ENCODE measurements at regions not wholly inside any gene's neighbourhood (a gene's known extent, or its start where the extent isn't known, plus 50 kb on each side); places are given as distances from the start of the nearest gene placed in this dataset.

- no peak overlapping the region for H3K4me3 Mint-ChIP-seq
- DNase-seq = no peak
- no peak overlapping the region for H3K4me3 ChIP-seq (ENCODE audit: low read length)
- intact Hi-C loops (cut with DNase I, micrococcal nuclease) = no loop called here
- ATAC-seq (ENCODE audit: poor library complexity) = no peak
- H3K4me1 Mint-ChIP-seq (ENCODE audit: low read depth) = no peaks in the 10 kb centered on the region
- no peak for TF ChIP-seq CTCF (IDR thresholded peaks at IDR 0.05)
- CTCF ChIA-PET = no interaction called here
- H3K9me3 ChIP-seq (ENCODE audit: control insufficient read depth in 1 of 2, insufficient read depth in 1 of 2, low read length in 2 of 2) = no peaks in the 10 kb centered on the region
- no peaks in the 10 kb centered on the region for H3K36me3 ChIP-seq (ENCODE audit: insufficient read depth, low read length)
- POLR2A ChIA-PET = no interaction called here
- H3K27ac Mint-ChIP-seq = no peak overlapping the region
- no peaks in the 10 kb centered on the region for H3K9me3 Mint-ChIP-seq
- no peaks in the 10 kb centered on the region for H3K27me3 ChIP-seq (ENCODE audit: control insufficient read depth in 1 of 2, insufficient read depth in 2 of 2, low read length in 2 of 2)
- no peaks in the 10 kb centered on the region for H3K4me1 ChIP-seq (ENCODE audit: insufficient read depth, low read length)
- no peaks in the 10 kb centered on the region for H3K27me3 Mint-ChIP-seq
- H3K36me3 Mint-ChIP-seq (ENCODE audit: low read depth) = no peaks in the 10 kb centered on the region
- H3K27ac ChIP-seq (ENCODE audit: low read depth in 1 of 2, low read length in 2 of 2) = no peak overlapping the region
These were observed 149.9 kb downstream of the ISOC1 start for GRCh38 chr5:129244478-129244877.

- H3K4me3 ChIP-seq (ENCODE audit: low read length) = no peak overlapping the region
- ChIA-PET POLR2A (no interaction called here), CTCF (no interaction called here)
- Mint-ChIP-seq H3K27ac (no peak overlapping the region), H3K36me3 (ENCODE audit: low read depth) (no peaks in the 10 kb centered on the region), H3K4me1 (ENCODE audit: low read depth) (no peaks in the 10 kb centered on the region), H3K4me3 (no peak overlapping the region), H3K27me3 (no peaks in the 10 kb centered on the region), H3K9me3 (no peaks in the 10 kb centered on the region)
- no peak overlapping the region for H3K27ac ChIP-seq (ENCODE audit: low read depth in 1 of 2, low read length in 2 of 2)
- H3K36me3 ChIP-seq (ENCODE audit: insufficient read depth, low read length) = no peaks in the 10 kb centered on the region
- intact Hi-C loops (cut with DNase I, micrococcal nuclease) = no loop called here
- ATAC-seq (ENCODE audit: poor library complexity) (no peak), DNase-seq (no peak)
- H3K4me1 ChIP-seq (ENCODE audit: insufficient read depth, low read length) = no peaks in the 10 kb centered on the region
- no peaks in the 10 kb centered on the region for H3K9me3 ChIP-seq (ENCODE audit: control insufficient read depth in 1 of 2, insufficient read depth in 1 of 2, low read length in 2 of 2)
- TF ChIP-seq CTCF (IDR thresholded peaks at IDR 0.05) = no peak
- no peaks in the 10 kb centered on the region for H3K27me3 ChIP-seq (ENCODE audit: control insufficient read depth in 1 of 2, insufficient read depth in 2 of 2, low read length in 2 of 2)
These were observed 150.9 kb downstream of the ISOC1 start for GRCh38 chr5:129245489-129245888.

GRCh38 chr5:129246088-129246487 is 151.5 kb downstream of the ISOC1 start:
- H3K27me3 Mint-ChIP-seq = no peaks in the 10 kb centered on the region
- no peaks in the 10 kb centered on the region for H3K36me3 ChIP-seq (ENCODE audit: insufficient read depth, low read length)
- H3K4me1 ChIP-seq (ENCODE audit: insufficient read depth, low read length) = no peaks in the 10 kb centered on the region
- ChIA-PET CTCF (no interaction called here), POLR2A (no interaction called here)
- H3K36me3 Mint-ChIP-seq (ENCODE audit: low read depth) = no peaks in the 10 kb centered on the region
- ATAC-seq (ENCODE audit: poor library complexity) (no peak), DNase-seq (no peak)
- H3K4me3 ChIP-seq (ENCODE audit: low read length) = no peak overlapping the region
- no peak for TF ChIP-seq CTCF (IDR thresholded peaks at IDR 0.05)
- intact Hi-C loops (cut with DNase I, micrococcal nuclease) = no loop called here
- no peak overlapping the region for H3K4me3 Mint-ChIP-seq
- no peak overlapping the region for H3K27ac ChIP-seq (ENCODE audit: low read depth in 1 of 2, low read length in 2 of 2)
- H3K4me1 Mint-ChIP-seq (ENCODE audit: low read depth) = no peaks in the 10 kb centered on the region
- H3K27ac Mint-ChIP-seq = no peak overlapping the region
- no peaks in the 10 kb centered on the region for H3K27me3 ChIP-seq (ENCODE audit: control insufficient read depth in 1 of 2, insufficient read depth in 2 of 2, low read length in 2 of 2)
- no peaks in the 10 kb centered on the region for H3K9me3 Mint-ChIP-seq
- H3K9me3 ChIP-seq (ENCODE audit: control insufficient read depth in 1 of 2, insufficient read depth in 1 of 2, low read length in 2 of 2) = no peaks in the 10 kb centered on the region
